Activated T-cell treated with anti-CD3 and anti-CD28 coated beads, Interleukin-2, amount 50 U/mL, for 48 hours (primary cell): ENCODE measurements at regions not wholly inside any gene's neighbourhood (a gene's known extent, or its start where the extent isn't known, plus 50 kb on each side); places are given as distances from the start of the nearest gene placed in this dataset.
"Not testable (repeated sequence)": the region's sequence is repeated elsewhere in the genome, so short reads cannot be mapped to it uniquely, and the experiment has no call there.

ENCODE experiments used
- DNase-seq, 2 experiments: peaks; one replicate each; pipeline ENCODE4 v3.0.0-alpha.2; 2020

GRCh38 chr5:105617436-105618215 is 2053.1 kb downstream of the EFNA5 start:
- DNase-seq = no peak

GRCh38 chr5:105616599-105616998 is 2054.0 kb upstream of the NUDT12 start:
- no peak for DNase-seq

GRCh38 chr5:105602406-105602805 is 2039.8 kb upstream of the NUDT12 start:
- DNase-seq = not testable (repeated sequence)

- DNase-seq = no peak
These were observed 2030.6 kb upstream of the NUDT12 start for GRCh38 chr5:105593011-105593760.

GRCh38 chr5:105587963-105588662 is 2025.5 kb upstream of the NUDT12 start:
- no peak for DNase-seq

- DNase-seq = no peak
These were observed 2019.5 kb upstream of the NUDT12 start for GRCh38 chr5:105581988-105582690.

- no peak for DNase-seq
These were observed 2011.0 kb upstream of the NUDT12 start for GRCh38 chr5:105573575-105573974.

- no peak for DNase-seq
These were observed 2002.9 kb upstream of the NUDT12 start for GRCh38 chr5:105565531-105565930.

- DNase-seq = no peak
These were observed 2001.3 kb upstream of the NUDT12 start for GRCh38 chr5:105563842-105564241.

GRCh38 chr5:105554568-105555169 is 1992.1 kb upstream of the NUDT12 start:
- DNase-seq = no peak

GRCh38 chr5:105544300-105544699 is 1981.7 kb upstream of the NUDT12 start:
- DNase-seq = no peak

GRCh38 chr5:105536675-105537074 is 1974.1 kb upstream of the NUDT12 start:
- no peak for DNase-seq

GRCh38 chr5:105530716-105531261 is 1968.2 kb upstream of the NUDT12 start:
- no peak for DNase-seq

- DNase-seq = no peak
These were observed 1967.3 kb upstream of the NUDT12 start for GRCh38 chr5:105529851-105530250.

GRCh38 chr5:105508519-105508918 is 1945.9 kb upstream of the NUDT12 start:
- no peak for DNase-seq

- no peak for DNase-seq
These were observed 1944.2 kb upstream of the NUDT12 start for GRCh38 chr5:105506692-105507277.

- DNase-seq = no peak
These were observed 1941.4 kb upstream of the NUDT12 start for GRCh38 chr5:105503950-105504349.

- no peak for DNase-seq
These were observed 1938.7 kb upstream of the NUDT12 start for GRCh38 chr5:105501315-105501714.

GRCh38 chr5:105475401-105475800 is 1912.8 kb upstream of the NUDT12 start:
- DNase-seq = no peak

- DNase-seq = no peak
These were observed 1899.8 kb upstream of the NUDT12 start for GRCh38 chr5:105462377-105462776.

GRCh38 chr5:105460721-105461120 is 1898.1 kb upstream of the NUDT12 start:
- no peak for DNase-seq
